Loucy (cell line): ENCODE measurements at regions not wholly inside any gene's neighbourhood (a gene's known extent, or its start where the extent isn't known, plus 50 kb on each side); places are given as distances from the start of the nearest gene placed in this dataset.

ENCODE experiments used
- H2AFZ ChIP-seq: fragments of 200-600 bp; sonication (generic); 2 replicates; pipeline ENCODE4 v1.6.0; 2016; ENCODE audit warnings: antibody characterized with exemption, mild to moderate bottlenecking, low read length, moderate library complexity
- H3F3A ChIP-seq: fragments of 200-600 bp; 2 replicates; pipeline ENCODE4 v1.6.0; 2016; ENCODE audit warnings: antibody characterized with exemption, low read depth, mild to moderate bottlenecking
- H3K27me3 ChIP-seq: fragments of 200-600 bp; sonication (generic); 2 replicates; pipeline ENCODE4 v1.6.1; 2014; ENCODE audit warnings: low read length, mild to moderate bottlenecking; ENCODE audit not compliant: insufficient read depth, poor library complexity, severe bottlenecking
- H3K36me3 ChIP-seq: fragments of 200-600 bp; sonication (generic); 2 replicates; pipeline ENCODE4 v1.6.1; 2016; ENCODE audit warnings: low read length; ENCODE audit not compliant: insufficient read depth
- H3K4me1 ChIP-seq: fragments of 200-600 bp; sonication (generic); 2 replicates; pipeline ENCODE4 v1.5.1; 2014; ENCODE audit warnings: low read length, mild to moderate bottlenecking; ENCODE audit not compliant: insufficient read depth, poor library complexity, severe bottlenecking
- H3K4me2 ChIP-seq: fragments of 200-600 bp; sonication (generic); 2 replicates; pipeline ENCODE4 v1.6.0; 2014; ENCODE audit warnings: antibody characterized with exemption, low read length, low read depth, mild to moderate bottlenecking; ENCODE audit not compliant: poor library complexity, severe bottlenecking
- H3K4me3 ChIP-seq: fragments of 200-600 bp; sonication (generic); 2 replicates; pipeline ENCODE4 v1.5.1; 2014; ENCODE audit warnings: low read length, mild to moderate bottlenecking, mixed read lengths; ENCODE audit not compliant: poor library complexity, severe bottlenecking
- H3K79me2 ChIP-seq: fragments of 200-600 bp; sonication (generic); 2 replicates; pipeline ENCODE4 v1.6.1; 2014; ENCODE audit warnings: low read length; ENCODE audit not compliant: insufficient read depth
- H3K9ac ChIP-seq: fragments of 200-600 bp; sonication (generic); 2 replicates; pipeline ENCODE4 v1.6.0; 2014; ENCODE audit warnings: mild to moderate bottlenecking, low read depth, low read length, moderate library complexity; ENCODE audit not compliant: poor library complexity, severe bottlenecking
- H3K9me2 ChIP-seq: fragments of 200-600 bp; sonication (generic); replicated peaks from 2 replicates; pipeline ENCODE4 v1.6.1; 2016; ENCODE audit warnings: low read depth, low read length, mixed read lengths
- H3K9me3 ChIP-seq: fragments of 200-600 bp; sonication (generic); 2 replicates; pipeline ENCODE4 v1.6.1; 2014; ENCODE audit warnings: mild to moderate bottlenecking, antibody characterized with exemption, low read length, low read depth; ENCODE audit not compliant: insufficient read depth
- H4K20me1 ChIP-seq: fragments of 200-600 bp; sonication (generic); 2 replicates; pipeline ENCODE4 v1.6.0; 2014; ENCODE audit warnings: antibody characterized with exemption, low read length, mild to moderate bottlenecking; ENCODE audit not compliant: insufficient read depth, poor library complexity, severe bottlenecking
- CTCF ChIP-seq: fragments of 200-600 bp; sonication (generic); conservative IDR thresholded peaks from 2 replicates; pipeline ENCODE4 v1.5.1; 2014; ENCODE audit warnings: mild to moderate bottlenecking, antibody characterized with exemption, low read length
- EZH2phosphoT487 ChIP-seq: fragments of 200-600 bp; IDR thresholded peaks from 2 replicates; pipeline ENCODE4 v1.6.1; 2018; ENCODE audit warnings: antibody characterized with exemption, mild to moderate bottlenecking, moderate library complexity, borderline replicate concordance

DNA sequence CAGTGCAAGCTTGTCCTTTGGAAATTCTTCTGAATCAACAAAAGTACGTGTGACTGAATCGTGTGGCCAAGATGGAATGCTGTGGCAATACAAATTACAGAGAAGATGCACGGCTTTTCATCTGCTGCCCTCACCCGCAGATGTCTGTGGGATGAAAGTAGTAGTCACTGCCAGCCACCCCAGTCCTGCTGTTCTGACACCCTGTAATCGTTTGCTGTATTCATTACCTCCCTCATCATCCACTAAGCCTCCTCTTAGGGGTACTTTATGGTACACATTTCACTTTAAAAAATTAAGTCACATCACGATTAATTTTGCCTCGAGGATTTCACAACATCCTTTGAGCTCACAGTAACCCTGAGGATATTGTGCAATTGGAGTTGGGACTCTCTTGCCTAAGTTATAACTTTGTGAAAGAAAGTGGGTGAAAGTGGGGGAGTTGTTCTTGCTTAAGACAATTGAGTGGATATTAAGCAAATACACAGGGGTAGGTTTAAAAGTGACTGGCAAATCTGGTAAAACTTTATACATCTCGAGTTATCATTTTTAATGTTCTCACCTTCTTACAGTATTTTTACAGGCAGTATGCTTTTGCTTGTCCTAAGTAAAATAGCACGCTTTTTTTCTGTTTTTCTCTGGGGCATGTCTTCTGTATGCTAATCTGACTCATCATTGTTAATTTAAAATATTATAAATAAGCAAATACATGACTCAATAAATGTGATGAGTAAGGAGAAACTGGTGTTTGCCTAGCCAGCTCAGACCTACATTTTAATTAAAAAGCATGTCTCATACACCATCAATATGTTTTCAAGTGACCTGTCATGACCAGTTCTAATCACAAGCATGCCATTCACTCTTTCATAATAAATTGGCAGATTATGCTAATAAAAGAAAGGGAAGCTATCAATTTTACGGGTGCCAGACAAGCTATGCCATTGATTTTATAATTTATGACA lies 680.9 kb downstream of the IRS1 start:
- 0 out of 2 replicates have a peak, but pooled peaks cover 3% of the 10 kb centered on the region for H3K9me2 ChIP-seq
- no peaks in the 10 kb centered on the region for H3K27me3 ChIP-seq
- H3K4me2 ChIP-seq = no peak overlapping the region
- H3K4me3 ChIP-seq = no peak overlapping the region
- no peaks in the 10 kb centered on the region for H3F3A ChIP-seq
- no peak overlapping the region for H3K9ac ChIP-seq
- H4K20me1 ChIP-seq = no peaks in the 10 kb centered on the region
- no peak overlapping the region for H2AFZ ChIP-seq
- H3K79me2 ChIP-seq = no peaks in the 10 kb centered on the region
- no peaks in the 10 kb centered on the region for H3K36me3 ChIP-seq
- no peak for TF ChIP-seq CTCF
- TF ChIP-seq EZH2phosphoT487 = no peak
- H3K4me1 ChIP-seq = no peaks in the 10 kb centered on the region
- no peaks in the 10 kb centered on the region for H3K9me3 ChIP-seq

GRCh38 chr2:226117510-226118065 lies 682.0 kb downstream of the IRS1 start:
- H3K79me2 ChIP-seq = no peaks in the 10 kb centered on the region
- H3K36me3 ChIP-seq = no peaks in the 10 kb centered on the region
- H3K4me3 ChIP-seq = no peak overlapping the region
- no peak overlapping the region for H2AFZ ChIP-seq
- no peak overlapping the region for H3K9ac ChIP-seq
- H3K9me2 ChIP-seq = 0 out of 2 replicates have a peak, but pooled peaks cover 3% of the 10 kb centered on the region
- H3F3A ChIP-seq = no peaks in the 10 kb centered on the region
- no peak for TF ChIP-seq EZH2phosphoT487
- no peak overlapping the region for H3K4me2 ChIP-seq
- H3K9me3 ChIP-seq = no peaks in the 10 kb centered on the region
- no peaks in the 10 kb centered on the region for H3K27me3 ChIP-seq
- H4K20me1 ChIP-seq = no peaks in the 10 kb centered on the region
- no peaks in the 10 kb centered on the region for H3K4me1 ChIP-seq

GRCh38 chr2:226116346-226116745 lies 683.3 kb downstream of the IRS1 start:
- TF ChIP-seq EZH2phosphoT487 (no peak), CTCF (no peak)
- Histone ChIP-seq H3K9ac (no peak overlapping the region), H3F3A (no peaks in the 10 kb centered on the region), H3K36me3 (no peaks in the 10 kb centered on the region), H3K27me3 (no peaks in the 10 kb centered on the region), H3K4me2 (no peak overlapping the region), H3K79me2 (no peaks in the 10 kb centered on the region), H3K9me3 (no peaks in the 10 kb centered on the region), H3K4me1 (no peaks in the 10 kb centered on the region), H4K20me1 (no peaks in the 10 kb centered on the region), H3K4me3 (no peak overlapping the region), H2AFZ (no peak overlapping the region), H3K9me2 (0 out of 2 replicates have a peak, but pooled peaks cover 3% of the 10 kb centered on the region)
